ENCODE measurements at regions not wholly inside any gene's neighbourhood (a gene's known extent, or its start where the extent isn't known, plus 50 kb on each side); places are given as distances from the start of the nearest gene placed in this dataset.

- DNase-seq (ENCODE audit: low spot score): no peak
- no peak for TF ChIP-seq CTCF (IDR thresholded peaks at IDR 0.05; ENCODE audit: extremely low read depth, missing control alignments)
Measured at GRCh38 chr1:81562934-81563333, 237.8 kb upstream of the ADGRL2 start.

- no peak for DNase-seq (ENCODE audit: low spot score)
- TF ChIP-seq CTCF (IDR thresholded peaks at IDR 0.05; ENCODE audit: extremely low read depth, missing control alignments): no peak
Measured at GRCh38 chr1:81560629-81561028, 240.1 kb upstream of the ADGRL2 start.

GRCh38 chr1:81559662-81560350, 240.9 kb upstream of the ADGRL2 start:
- no peak for TF ChIP-seq CTCF (IDR thresholded peaks at IDR 0.05; ENCODE audit: extremely low read depth, missing control alignments)
- no peak for DNase-seq (ENCODE audit: low spot score)

GRCh38 chr1:81558291-81559076, 242.2 kb upstream of the ADGRL2 start:
- no peak for DNase-seq (ENCODE audit: low spot score)
- no peak for TF ChIP-seq CTCF (IDR thresholded peaks at IDR 0.05; ENCODE audit: extremely low read depth, missing control alignments)

GRCh38 chr1:81556968-81557367, 243.8 kb upstream of the ADGRL2 start:
- TF ChIP-seq CTCF (IDR thresholded peaks at IDR 0.05; ENCODE audit: extremely low read depth, missing control alignments): no peak
- DNase-seq (ENCODE audit: low spot score): no peak

- no peak for DNase-seq (ENCODE audit: low spot score)
- TF ChIP-seq CTCF (IDR thresholded peaks at IDR 0.05; ENCODE audit: extremely low read depth, missing control alignments): no peak
Measured at GRCh38 chr1:81554534-81554933, 246.2 kb upstream of the ADGRL2 start.

GRCh38 chr1:81554108-81554507, 246.6 kb upstream of the ADGRL2 start:
- TF ChIP-seq CTCF (IDR thresholded peaks at IDR 0.05; ENCODE audit: extremely low read depth, missing control alignments): no peak

More at GRCh38 chr1:81554108-81554507, 246.6 kb upstream of the ADGRL2 start:
- DNase-seq (ENCODE audit: low spot score): no peak
